HG03135 (cell line): ENCODE measurements at regions not wholly inside any gene's neighbourhood (a gene's known extent, or its start where the extent isn't known, plus 50 kb on each side); places are given as distances from the start of the nearest gene placed in this dataset.

Source experiments
- ATAC-seq: cut with Tn5 transposase; IDR thresholded peaks from one replicate; pipeline ENCODE4 v1.9.1; 2021; ENCODE audit warnings: mild to moderate bottlenecking, moderate library complexity; ENCODE audit not compliant: unreplicated experiment

DNA sequence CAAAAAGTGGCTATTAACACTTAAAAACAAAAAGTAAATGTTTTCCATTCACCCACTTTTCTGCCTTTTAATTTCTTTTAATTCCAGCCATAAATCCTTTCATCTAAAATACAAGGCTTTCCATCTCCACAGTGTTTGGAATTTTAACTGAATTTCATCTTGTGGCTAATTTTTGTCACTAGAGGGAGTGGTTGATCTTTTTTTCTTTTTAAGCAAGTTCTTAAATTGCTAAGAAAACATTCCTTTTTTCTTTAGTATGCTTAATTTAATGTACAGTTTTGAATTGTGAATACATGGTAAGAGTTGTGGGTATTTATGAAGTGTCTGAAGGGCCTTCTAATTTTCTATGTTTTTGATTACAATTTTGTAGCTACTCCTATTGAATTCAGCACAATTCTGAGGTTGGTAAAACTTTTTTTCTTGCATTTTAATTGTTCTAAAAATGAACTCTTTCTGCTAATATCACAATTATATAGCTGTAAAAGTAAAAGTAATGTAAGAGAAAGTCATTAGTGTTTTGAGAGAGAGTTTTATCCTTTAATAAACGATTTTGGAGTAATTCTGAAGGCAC, 54.9 kb upstream of the ANK3 start:
- ATAC-seq = no peak

DNA sequence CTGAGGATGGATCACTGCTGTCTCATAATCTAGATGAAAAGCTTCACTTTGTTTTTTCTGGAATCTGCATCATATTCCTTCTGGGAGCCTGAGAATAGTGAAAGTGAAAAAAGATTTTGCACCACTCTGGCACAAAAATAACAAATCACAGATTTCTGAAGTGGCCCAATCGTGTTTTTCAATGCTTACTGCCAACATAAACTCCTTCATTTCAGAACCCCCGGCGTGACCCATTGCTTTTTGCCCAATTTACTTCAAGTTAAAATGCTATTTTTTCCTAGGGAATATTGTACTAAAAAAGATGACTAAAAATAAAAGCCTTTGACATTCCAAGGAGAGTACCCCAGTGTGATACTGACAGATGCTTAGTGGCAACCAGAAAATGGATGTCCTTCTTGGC, 53.7 kb upstream of the ANK3 start:
- no peak for ATAC-seq

GRCh38 chr10:60441515-60441914, 51.8 kb upstream of the ANK3 start:
- no peak for ATAC-seq

- ATAC-seq = no peak
Measured at GRCh38 chr10:60439641-60440040, 50.0 kb upstream of the ANK3 start.
